ENCODE measurements at regions not wholly inside any gene's neighbourhood (a gene's known extent, or its start where the extent isn't known, plus 50 kb on each side); places are given as distances from the start of the nearest gene placed in this dataset.

GRCh38 chr2:163436963-163437362 lies 298.8 kb downstream of the FIGN start:
- Histone ChIP-seq H3K27ac (no peak overlapping the region), H3K9me3 (ENCODE audit: low read depth) (no peaks in the 10 kb centered on the region), H3K27me3 (no peaks in the 10 kb centered on the region), H3K4me1 (ENCODE audit: low read depth) (no peaks in the 10 kb centered on the region), H3K4me3 (no peak overlapping the region), H3K36me3 (no peaks in the 10 kb centered on the region)
- DNase-seq (ENCODE audit: low read depth in 1 of 2, low spot score in 1 of 2): no peak
- no peak for TF ChIP-seq CTCF (IDR thresholded peaks at IDR 0.05; ENCODE audit: low read depth, low read length)

GRCh38 chr2:163428187-163428586 lies 307.6 kb downstream of the FIGN start:
- Histone ChIP-seq H3K9me3 (ENCODE audit: low read depth) (no peaks in the 10 kb centered on the region), H3K4me1 (ENCODE audit: low read depth) (no peaks in the 10 kb centered on the region), H3K27me3 (no peaks in the 10 kb centered on the region), H3K36me3 (no peaks in the 10 kb centered on the region), H3K27ac (no peak overlapping the region), H3K4me3 (no peak overlapping the region)
- no peak for DNase-seq (ENCODE audit: low read depth in 1 of 2, low spot score in 1 of 2)
- no peak for TF ChIP-seq CTCF (IDR thresholded peaks at IDR 0.05; ENCODE audit: low read depth, low read length)

- TF ChIP-seq CTCF (IDR thresholded peaks at IDR 0.05; ENCODE audit: low read depth, low read length): no peak
- Histone ChIP-seq H3K27me3 (no peaks in the 10 kb centered on the region), H3K4me3 (no peak overlapping the region), H3K36me3 (no peaks in the 10 kb centered on the region), H3K27ac (no peak overlapping the region), H3K4me1 (ENCODE audit: low read depth) (no peaks in the 10 kb centered on the region), H3K9me3 (ENCODE audit: low read depth) (no peaks in the 10 kb centered on the region)
- DNase-seq (ENCODE audit: low read depth in 1 of 2, low spot score in 1 of 2): no peak
These were observed 315.2 kb downstream of the FIGN start for GRCh38 chr2:163420604-163421003.

- Histone ChIP-seq H3K27ac (no peak overlapping the region), H3K36me3 (no peaks in the 10 kb centered on the region), H3K27me3 (no peaks in the 10 kb centered on the region), H3K4me3 (no peak overlapping the region), H3K9me3 (ENCODE audit: low read depth) (no peaks in the 10 kb centered on the region), H3K4me1 (ENCODE audit: low read depth) (no peaks in the 10 kb centered on the region)
- no peak for DNase-seq (ENCODE audit: low read depth in 1 of 2, low spot score in 1 of 2)
- TF ChIP-seq CTCF (IDR thresholded peaks at IDR 0.05; ENCODE audit: low read depth, low read length): no peak
These were observed 316.6 kb downstream of the FIGN start for GRCh38 chr2:163419000-163419830.

GRCh38 chr2:163417596-163418337 lies 318.0 kb downstream of the FIGN start:
- H3K36me3 ChIP-seq: no peaks in the 10 kb centered on the region
- H3K4me3 ChIP-seq: no peak overlapping the region
- DNase-seq (ENCODE audit: low read depth in 1 of 2, low spot score in 1 of 2): no peak
- H3K9me3 ChIP-seq (ENCODE audit: low read depth): no peaks in the 10 kb centered on the region
- no peak overlapping the region for H3K27ac ChIP-seq
- no peaks in the 10 kb centered on the region for H3K27me3 ChIP-seq
- no peak for TF ChIP-seq CTCF (IDR thresholded peaks at IDR 0.05; ENCODE audit: low read depth, low read length)
- H3K4me1 ChIP-seq (ENCODE audit: low read depth): no peaks in the 10 kb centered on the region

Data from cardiac muscle cell (in vitro differentiated cells and primary cell).